ENCODE measurements at regions not wholly inside any gene's neighbourhood (a gene's known extent, or its start where the extent isn't known, plus 50 kb on each side); places are given as distances from the start of the nearest gene placed in this dataset.

GRCh38 chr9:567128-567746, 274.3 kb upstream of the DMRT1 start:
- peak; percentile 46 for DNase-seq (ENCODE audit: low spot score)
- TF ChIP-seq CTCF (IDR thresholded peaks at IDR 0.05; ENCODE audit: extremely low read depth, insufficient read depth, missing control alignments): no peak
- in situ Hi-C loops (cut with MboI; ENCODE audit: low pct_unique_long_range_greater_than_20kb, low sequenced_read_pairs, unreplicated experiment): no loop called here

GRCh38 chr9:567747-568305, 273.7 kb upstream of the DMRT1 start:
- in situ Hi-C loops (cut with MboI; ENCODE audit: low pct_unique_long_range_greater_than_20kb, low sequenced_read_pairs, unreplicated experiment): no loop called here
- TF ChIP-seq CTCF (IDR thresholded peaks at IDR 0.05; ENCODE audit: extremely low read depth, insufficient read depth, missing control alignments): no peak
- DNase-seq (ENCODE audit: low spot score): no peak

GRCh38 chr9:569296-569695, 272.2 kb upstream of the DMRT1 start:
- in situ Hi-C loops (cut with MboI; ENCODE audit: low pct_unique_long_range_greater_than_20kb, low sequenced_read_pairs, unreplicated experiment): no loop called here
- DNase-seq (ENCODE audit: low spot score): no peak
- no peak for TF ChIP-seq CTCF (IDR thresholded peaks at IDR 0.05; ENCODE audit: extremely low read depth, insufficient read depth, missing control alignments)

DNA sequence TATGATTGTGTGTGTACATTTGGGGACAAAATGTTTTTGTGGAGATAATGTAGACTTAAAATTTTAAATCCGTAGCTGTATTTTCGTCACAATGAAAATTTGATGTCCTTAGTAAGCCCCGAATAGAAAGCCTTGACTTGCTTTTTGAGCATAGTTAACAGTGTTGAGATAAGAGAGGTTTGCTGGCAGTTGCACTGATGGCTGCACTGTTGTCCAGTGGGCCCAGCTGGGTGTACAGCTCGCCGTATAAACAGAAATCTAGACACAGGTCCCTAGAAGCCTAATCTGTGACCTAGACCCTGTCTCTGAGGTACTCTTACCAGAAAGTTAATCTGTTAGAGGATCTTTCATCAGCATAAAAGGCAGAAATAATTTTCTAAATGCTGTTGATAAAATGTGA, 271.3 kb upstream of the DMRT1 start:
- TF ChIP-seq CTCF (IDR thresholded peaks at IDR 0.05; ENCODE audit: extremely low read depth, insufficient read depth, missing control alignments): no peak
- in situ Hi-C loops (cut with MboI; ENCODE audit: low pct_unique_long_range_greater_than_20kb, low sequenced_read_pairs, unreplicated experiment): no loop called here
- no peak for DNase-seq (ENCODE audit: low spot score)

DNA sequence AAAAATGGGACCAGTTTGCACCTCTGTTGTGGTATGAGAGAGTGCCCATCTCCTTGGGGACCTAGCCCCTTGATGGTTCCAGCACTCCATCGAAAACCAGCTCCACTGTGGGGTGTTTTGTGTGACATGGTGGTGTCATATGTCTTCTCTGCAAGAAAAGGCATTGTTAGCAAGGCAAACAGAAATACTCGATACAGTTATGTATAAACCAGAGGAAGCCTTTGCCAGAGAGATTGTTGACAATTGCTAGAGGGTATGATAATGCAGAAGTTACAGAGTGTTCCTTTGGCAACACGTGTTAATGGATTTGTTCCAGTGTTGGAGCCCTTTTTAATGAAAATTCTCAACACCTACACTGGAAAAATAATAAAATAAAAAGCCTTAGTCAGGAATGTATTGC, 270.4 kb upstream of the DMRT1 start:
- DNase-seq (ENCODE audit: low spot score): no peak
- no peak for TF ChIP-seq CTCF (IDR thresholded peaks at IDR 0.05; ENCODE audit: extremely low read depth, insufficient read depth, missing control alignments)
- in situ Hi-C loops (cut with MboI; ENCODE audit: low pct_unique_long_range_greater_than_20kb, low sequenced_read_pairs, unreplicated experiment): no loop called here

DNA sequence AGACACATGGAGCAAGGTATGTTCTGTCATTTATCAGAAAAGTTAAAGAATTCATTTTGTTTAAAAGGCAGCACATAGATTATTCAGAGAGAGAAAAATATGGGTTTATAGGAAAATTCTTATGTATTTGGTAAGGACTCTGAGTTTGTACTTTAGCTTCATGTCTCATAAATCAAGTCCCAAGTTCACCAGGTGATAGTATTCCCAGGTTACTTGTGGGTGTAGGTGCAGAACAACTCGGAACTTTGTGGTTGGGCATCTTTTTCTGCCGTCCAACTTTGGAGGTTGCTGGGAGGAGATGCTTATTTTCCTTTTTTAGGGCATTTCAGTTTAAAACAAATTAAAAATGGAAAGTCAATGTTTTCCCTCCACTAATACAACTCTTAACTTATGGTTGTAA, 269.8 kb upstream of the DMRT1 start:
- no peak for TF ChIP-seq CTCF (IDR thresholded peaks at IDR 0.05; ENCODE audit: extremely low read depth, insufficient read depth, missing control alignments)
- in situ Hi-C loops (cut with MboI; ENCODE audit: low pct_unique_long_range_greater_than_20kb, low sequenced_read_pairs, unreplicated experiment): no loop called here
- no peak for DNase-seq (ENCODE audit: low spot score)
